Spleen (tissue), 11 donors: ENCODE measurements at regions not wholly inside any gene's neighbourhood (a gene's known extent, or its start where the extent isn't known, plus 50 kb on each side); places are given as distances from the start of the nearest gene placed in this dataset.

Experiments used
- DNase-seq: peaks from one replicate; pipeline ENCODE4 v3.0.0-alpha.2; 2020
- H3K27ac ChIP-seq, 8 donors: fragments of 200-600 bp; sonication (generic) in 7 of 8; 1 replicate in 4 of 8; 2 replicates in 4 of 8; pipeline versions ENCODE4 v1.5.0 to v1.8.0; 2016 to 2021; ENCODE audit warnings: inconsistent platforms in 4 of 8, mild to moderate bottlenecking in 4 of 8, moderate library complexity in 1 of 8
- H3K27me3 ChIP-seq, 7 donors: fragments of 200-600 bp; sonication (generic) in 6 of 7; replicated peaks in 1 of 7; 1 replicate in 4 of 7; 2 replicates in 3 of 7; pipeline versions ENCODE4 v1.5.0 to v1.8.0; 2016 to 2021; ENCODE audit warnings: inconsistent platforms in 3 of 7, mild to moderate bottlenecking in 1 of 7
- H3K36me3 ChIP-seq, 6 donors: fragments of 200-600 bp; sonication (generic) in 5 of 6; 1 replicate in 4 of 6; 2 replicates in 2 of 6; pipeline versions ENCODE4 v1.5.0 to v1.8.0; 2016 to 2021; ENCODE audit warnings: inconsistent platforms in 2 of 6
- H3K4me1 ChIP-seq, 6 donors: fragments of 200-600 bp; sonication (generic) in 5 of 6; 1 replicate in 3 of 6; 2 replicates in 3 of 6; pipeline versions ENCODE4 v1.5.0 to v1.8.0; 2016 to 2021; ENCODE audit warnings: inconsistent platforms in 3 of 6
- H3K4me3 ChIP-seq, 8 donors: fragments of 200-600 bp; sonication (generic) in 7 of 8; 1 replicate in 4 of 8; 2 replicates in 4 of 8; pipeline versions ENCODE4 v1.5.0 to v1.8.0; 2016 to 2021; ENCODE audit warnings: inconsistent platforms in 4 of 8, mild to moderate bottlenecking in 4 of 8, moderate library complexity in 2 of 8
- H3K9me3 ChIP-seq, 8 donors: fragments of 200-600 bp; sonication (generic) in 7 of 8; 1 replicate in 4 of 8; 2 replicates in 4 of 8; pipeline versions ENCODE4 v1.5.0 to v1.8.0; 2016 to 2021; ENCODE audit warnings: inconsistent platforms in 4 of 8
- CTCF ChIP-seq, 11 experiments: fragments of 200-600 bp in 7 of 11; fragments of 450-650 bp in 4 of 11; sonication (generic) in 4 of 11; IDR thresholded peaks in 8 of 11; conservative IDR thresholded peaks in 3 of 11; 1 replicate in 7 of 11; 2 replicates in 4 of 11; pipeline versions ENCODE4 v1.4.0 to v1.8.0; 2016 to 2021; ENCODE audit warnings: antibody characterized with exemption in 11 of 11, inconsistent platforms in 4 of 11, mild to moderate bottlenecking in 1 of 11
- POLR2A ChIP-seq, 3 donors: fragments of 450-650 bp; IDR thresholded peaks; one replicate each; pipeline ENCODE4 v1.5.1; 2017; ENCODE audit warnings: antibody characterized with exemption in 3 of 3, mild to moderate bottlenecking in 1 of 3
- POLR2AphosphoS5 ChIP-seq, 3 donors: sonication (generic); formaldehyde crosslinking; IDR thresholded peaks; one replicate each; pipeline ENCODE4 v1.5.1; 2017; ENCODE audit warnings: antibody characterized with exemption in 3 of 3
- WGBS, 5 donors: extraction: QIAGEN DNeasy Blood & Tissue Kit in 3 of 5; methylation state at CpG; one replicate each; pipeline versions ENCODE4 v1.1.5 to v1.1.7; 2013 to 2018; 5-methylcytosine and 5-hydroxymethylcytosine counted together
- intact Hi-C: fragments of 100-400 bp; cut with DNase I; formaldehyde crosslinking; loops from one replicate; pipeline ENCODE4 v1.15.0; 2023; ENCODE audit warnings: low total_unique reads
- donor health status: healthy with polysubstance abuse.
- donor health status: DM: no; HTN: no; CAD: no; lungs with moderate emphysema.
- donor health status: DM: no; HTN: no; CAD: no.
- donor health status: Bipolar disorder and iron deficiency.
- donor health status: healthy.
- donor health status: DM: no; HTN: no; CAD: no.
- donor health status: DM: yes; HTN: yes; CAD: no.

GRCh38 chr15:35301088-35301487, 216.0 kb upstream of the NANOGP8 start:
- WGBS, 5 donors = 82 to 91% (median 88%) methylated on average over 2 of the region's 2 CpGs
- TF ChIP-seq POLR2AphosphoS5 (IDR thresholded peaks at IDR 0.05) = no peak
- no peak for TF ChIP-seq CTCF (IDR thresholded peaks at IDR 0.05 in 8 of 11, conservative IDR thresholded peaks at IDR 0.05 in 3 of 11)
- no peak for TF ChIP-seq POLR2A (IDR thresholded peaks at IDR 0.05)
- no peaks in the 10 kb centered on the region for H3K4me1 ChIP-seq
- H3K9me3 ChIP-seq = no peaks in the 10 kb centered on the region
- no peak for DNase-seq
- H3K4me3 ChIP-seq = no peak overlapping the region
- peaks cover 0 to 5% (median 0%) of the 10 kb centered on the region in 6 donors for H3K36me3 ChIP-seq
- intact Hi-C loops = no loop called here
- no peaks in the 10 kb centered on the region for H3K27me3 ChIP-seq
- no peak overlapping the region for H3K27ac ChIP-seq

- DNase-seq = no peak
- Histone ChIP-seq H3K27me3 (no peaks in the 10 kb centered on the region), H3K4me3 (no peak overlapping the region), H3K4me1 (no peaks in the 10 kb centered on the region), H3K27ac (no peak overlapping the region), H3K9me3 (no peaks in the 10 kb centered on the region), H3K36me3 (peaks cover 0 to 5% (median 0%) of the 10 kb centered on the region in 6 donors)
- intact Hi-C loops = no loop called here
- TF ChIP-seq POLR2AphosphoS5 (IDR thresholded peaks at IDR 0.05) = no peak
- no peak for TF ChIP-seq POLR2A (IDR thresholded peaks at IDR 0.05)
- TF ChIP-seq CTCF (IDR thresholded peaks at IDR 0.05 in 8 of 11, conservative IDR thresholded peaks at IDR 0.05 in 3 of 11) = no peak
- 93 to 99% (median 98%) methylated on average over 33 of the region's 33 CpGs for WGBS, 5 donors
Observed at GRCh38 chr15:35299059-35299735, 214.1 kb upstream of the NANOGP8 start.

- intact Hi-C loops = no loop called here
- H3K9me3 ChIP-seq = no peaks in the 10 kb centered on the region
- H3K36me3 ChIP-seq = peaks cover 0 to 5% (median 0%) of the 10 kb centered on the region in 6 donors
- no peak for DNase-seq
- no peak overlapping the region for H3K27ac ChIP-seq
- no peaks in the 10 kb centered on the region for H3K4me1 ChIP-seq
- H3K27me3 ChIP-seq = no peaks in the 10 kb centered on the region
- WGBS, 5 donors = 93 to 96% (median 95%) methylated on average over 16 of the region's 16 CpGs
- no peak overlapping the region for H3K4me3 ChIP-seq
- TF ChIP-seq POLR2A (IDR thresholded peaks at IDR 0.05) = no peak
- no peak for TF ChIP-seq POLR2AphosphoS5 (IDR thresholded peaks at IDR 0.05)
Observed at GRCh38 chr15:35298509-35298908, 213.4 kb upstream of the NANOGP8 start.

- no peaks in the 10 kb centered on the region for H3K9me3 ChIP-seq
- 57 to 70% (median 66%) methylated on average over 4 of the region's 4 CpGs for WGBS, 5 donors
- no peaks in the 10 kb centered on the region for H3K4me1 ChIP-seq
- no peak overlapping the region for H3K4me3 ChIP-seq
- DNase-seq = no peak
- H3K27ac ChIP-seq = no peak overlapping the region
- no peaks in the 10 kb centered on the region for H3K36me3 ChIP-seq
- TF ChIP-seq CTCF (IDR thresholded peaks at IDR 0.05 in 8 of 11, conservative IDR thresholded peaks at IDR 0.05 in 3 of 11) (no peak), POLR2A (IDR thresholded peaks at IDR 0.05) (no peak), POLR2AphosphoS5 (IDR thresholded peaks at IDR 0.05) (no peak)
- H3K27me3 ChIP-seq = no peaks in the 10 kb centered on the region
- intact Hi-C loops = no loop called here
Observed at GRCh38 chr15:35293353-35294130, 208.4 kb upstream of the NANOGP8 start.
